ENCODE measurements at regions not wholly inside any gene's neighbourhood (a gene's known extent, or its start where the extent isn't known, plus 50 kb on each side); places are given as distances from the start of the nearest gene placed in this dataset.
A peak's percentile ranks its signal among the peaks of the same experiment; 100 is the strongest.

- Mint-ChIP-seq H3K9me3 (ENCODE audit: low read depth) (peaks cover 1% of the 10 kb centered on the region), H3K4me1 (peaks cover 7% of the 10 kb centered on the region), H3K36me3 (ENCODE audit: low read depth) (no peaks in the 10 kb centered on the region), H3K4me3 (no peak overlapping the region), H3K27me3 (peaks cover 7% of the 10 kb centered on the region), H3K27ac (no peak overlapping the region)
- ChIA-PET POLR2A (no interaction called here), CTCF (no interaction called here)
- no peak for DNase-seq
- ATAC-seq = peak; percentile 92
- intact Hi-C loops (cut with DNase I, micrococcal nuclease) = no loop called here
These were observed 464.7 kb upstream of the CELF2 start for GRCh38 chr10:10552948-10553347.

GRCh38 chr10:10564081-10564794 lies 453.4 kb upstream of the CELF2 start:
- ChIA-PET CTCF (no interaction called here), POLR2A (no interaction called here)
- Mint-ChIP-seq H3K27me3 (peaks cover 25% of the 10 kb centered on the region), H3K4me1 (no peaks in the 10 kb centered on the region), H3K9me3 (ENCODE audit: low read depth) (peaks cover 2% of the 10 kb centered on the region), H3K27ac (no peak overlapping the region), H3K4me3 (no peak overlapping the region), H3K36me3 (ENCODE audit: low read depth) (no peaks in the 10 kb centered on the region)
- intact Hi-C loops (cut with DNase I, micrococcal nuclease) = no loop called here
- ATAC-seq = no peak
- no peak for DNase-seq

- ATAC-seq (no peak), DNase-seq (no peak)
- POLR2A ChIA-PET = no interaction called here
- CTCF ChIA-PET = no interaction called here
- H3K27me3 Mint-ChIP-seq = peaks cover 22% of the 10 kb centered on the region
- no peak overlapping the region for H3K4me3 Mint-ChIP-seq
- intact Hi-C loops (cut with DNase I, micrococcal nuclease) = no loop called here
- peaks cover 3% of the 10 kb centered on the region for H3K9me3 Mint-ChIP-seq (ENCODE audit: low read depth)
- H3K4me1 Mint-ChIP-seq = no peaks in the 10 kb centered on the region
- H3K36me3 Mint-ChIP-seq (ENCODE audit: low read depth) = no peaks in the 10 kb centered on the region
- H3K27ac Mint-ChIP-seq = no peak overlapping the region
These were observed 440.7 kb upstream of the CELF2 start for GRCh38 chr10:10576937-10577336.

GRCh38 chr10:10579709-10580108 lies 438.0 kb upstream of the CELF2 start:
- POLR2A ChIA-PET = interaction anchor here (0.5 kb wide), 1 partner anchor 629 kb away, joined by 7 read pairs; no protein-coding TSS in a partner anchor
- intact Hi-C loops (cut with DNase I, micrococcal nuclease) = no loop called here
- no peaks in the 10 kb centered on the region for H3K36me3 Mint-ChIP-seq (ENCODE audit: low read depth)
- DNase-seq (no peak), ATAC-seq (no peak)
- CTCF ChIA-PET = no interaction called here
- H3K27me3 Mint-ChIP-seq = peaks cover 16% of the 10 kb centered on the region
- no peaks in the 10 kb centered on the region for H3K9me3 Mint-ChIP-seq (ENCODE audit: low read depth)
- H3K4me1 Mint-ChIP-seq = no peaks in the 10 kb centered on the region
- H3K4me3 Mint-ChIP-seq = no peak overlapping the region
- H3K27ac Mint-ChIP-seq = no peak overlapping the region

GRCh38 chr10:10584161-10584560 lies 433.5 kb upstream of the CELF2 start:
- POLR2A ChIA-PET = no interaction called here
- Mint-ChIP-seq H3K27me3 (peaks cover 7% of the 10 kb centered on the region), H3K4me3 (no peak overlapping the region), H3K27ac (no peak overlapping the region), H3K9me3 (ENCODE audit: low read depth) (no peaks in the 10 kb centered on the region), H3K36me3 (ENCODE audit: low read depth) (no peaks in the 10 kb centered on the region), H3K4me1 (peaks cover 4% of the 10 kb centered on the region)
- DNase-seq (no peak), ATAC-seq (no peak)
- intact Hi-C loops (cut with DNase I, micrococcal nuclease) = no loop called here
- CTCF ChIA-PET = interaction anchor here (0.8 kb wide), 1 partner anchor 279 kb away, joined by 3 read pairs; no protein-coding TSS in a partner anchor

GRCh38 chr10:10587744-10588393 lies 429.8 kb upstream of the CELF2 start:
- Mint-ChIP-seq H3K4me3 (no peak overlapping the region), H3K9me3 (ENCODE audit: low read depth) (no peaks in the 10 kb centered on the region), H3K36me3 (ENCODE audit: low read depth) (no peaks in the 10 kb centered on the region), H3K27ac (no peak overlapping the region), H3K27me3 (peaks cover 21% of the 10 kb centered on the region), H3K4me1 (peaks cover 16% of the 10 kb centered on the region)
- ChIA-PET CTCF (no interaction called here), POLR2A (no interaction called here)
- ATAC-seq (no peak), DNase-seq (no peak)
- intact Hi-C loops (cut with DNase I, micrococcal nuclease) = no loop called here

GRCh38 chr10:10589540-10590303 lies 427.9 kb upstream of the CELF2 start:
- CTCF ChIA-PET = interaction anchor here (0.5 to 0.6 kb wide), 2 partner anchors 257 to 1230 kb away, joined by 3 to 4 read pairs; no protein-coding TSS in a partner anchor
- Mint-ChIP-seq H3K36me3 (ENCODE audit: low read depth) (no peaks in the 10 kb centered on the region), H3K27me3 (peaks cover 25% of the 10 kb centered on the region), H3K27ac (no peak overlapping the region), H3K9me3 (ENCODE audit: low read depth) (no peaks in the 10 kb centered on the region), H3K4me3 (no peak overlapping the region), H3K4me1 (peaks cover 16% of the 10 kb centered on the region)
- ATAC-seq (peak; percentile 88), DNase-seq (peak; percentile 59)
- intact Hi-C loops (cut with DNase I, micrococcal nuclease) = loop anchor here in 1 of 2 experiments (1.0 kb wide), 1 partner anchor 68 kb away; no protein-coding TSS in a partner anchor
- POLR2A ChIA-PET = no interaction called here

GRCh38 chr10:10591715-10592341 lies 425.8 kb upstream of the CELF2 start:
- ChIA-PET POLR2A (no interaction called here), CTCF (no interaction called here)
- no peak for ATAC-seq

GRCh38 chr10:10596256-10596655 lies 421.4 kb upstream of the CELF2 start:
- CTCF ChIA-PET = no interaction called here
- POLR2A ChIA-PET = no interaction called here
- DNase-seq (no peak), ATAC-seq (no peak)
- H3K9me3 Mint-ChIP-seq (ENCODE audit: low read depth) = no peaks in the 10 kb centered on the region
- peaks cover 27% of the 10 kb centered on the region for H3K27me3 Mint-ChIP-seq
- no peak overlapping the region for H3K27ac Mint-ChIP-seq
- intact Hi-C loops (cut with DNase I, micrococcal nuclease) = no loop called here
- no peak overlapping the region for H3K4me3 Mint-ChIP-seq
- H3K36me3 Mint-ChIP-seq (ENCODE audit: low read depth) = no peaks in the 10 kb centered on the region
- H3K4me1 Mint-ChIP-seq = peaks cover 6% of the 10 kb centered on the region

More at GRCh38 chr10:10591715-10592341, 425.8 kb upstream of the CELF2 start:
- no peaks in the 10 kb centered on the region for H3K9me3 Mint-ChIP-seq (ENCODE audit: low read depth)
- no peak overlapping the region for H3K4me3 Mint-ChIP-seq
- H3K4me1 Mint-ChIP-seq = peaks cover 16% of the 10 kb centered on the region
- intact Hi-C loops (cut with DNase I, micrococcal nuclease) = no loop called here
- H3K27me3 Mint-ChIP-seq = peaks cover 30% of the 10 kb centered on the region
- H3K27ac Mint-ChIP-seq = no peak overlapping the region
- no peak for DNase-seq
- no peaks in the 10 kb centered on the region for H3K36me3 Mint-ChIP-seq (ENCODE audit: low read depth)

GRCh38 chr10:10598297-10598696 lies 419.4 kb upstream of the CELF2 start:
- no peak for DNase-seq
- H3K9me3 Mint-ChIP-seq (ENCODE audit: low read depth) = no peaks in the 10 kb centered on the region
- H3K27me3 Mint-ChIP-seq = peaks cover 23% of the 10 kb centered on the region
- H3K36me3 Mint-ChIP-seq (ENCODE audit: low read depth) = no peaks in the 10 kb centered on the region
- ChIA-PET CTCF (no interaction called here), POLR2A (no interaction called here)
- H3K4me3 Mint-ChIP-seq = no peak overlapping the region
- intact Hi-C loops (cut with DNase I, micrococcal nuclease) = no loop called here
- no peak for ATAC-seq
- H3K27ac Mint-ChIP-seq = no peak overlapping the region
- H3K4me1 Mint-ChIP-seq = peaks cover 6% of the 10 kb centered on the region

GRCh38 chr10:10600004-10600403 lies 417.7 kb upstream of the CELF2 start:
- intact Hi-C loops (cut with DNase I, micrococcal nuclease) = no loop called here
- ATAC-seq (no peak), DNase-seq (peak; percentile 24)
- POLR2A ChIA-PET = interaction anchor here (0.7 kb wide), 1 partner anchor 525 kb away, joined by 4 read pairs; no protein-coding TSS in a partner anchor
- Mint-ChIP-seq H3K4me3 (no peak overlapping the region), H3K4me1 (peaks cover 6% of the 10 kb centered on the region), H3K27ac (no peak overlapping the region), H3K9me3 (ENCODE audit: low read depth) (no peaks in the 10 kb centered on the region), H3K36me3 (ENCODE audit: low read depth) (no peaks in the 10 kb centered on the region), H3K27me3 (peaks cover 20% of the 10 kb centered on the region)
- CTCF ChIA-PET = no interaction called here
